ENCODE measurements at regions not wholly inside any gene's neighbourhood (a gene's known extent, or its start where the extent isn't known, plus 50 kb on each side); places are given as distances from the start of the nearest gene placed in this dataset.

DNA sequence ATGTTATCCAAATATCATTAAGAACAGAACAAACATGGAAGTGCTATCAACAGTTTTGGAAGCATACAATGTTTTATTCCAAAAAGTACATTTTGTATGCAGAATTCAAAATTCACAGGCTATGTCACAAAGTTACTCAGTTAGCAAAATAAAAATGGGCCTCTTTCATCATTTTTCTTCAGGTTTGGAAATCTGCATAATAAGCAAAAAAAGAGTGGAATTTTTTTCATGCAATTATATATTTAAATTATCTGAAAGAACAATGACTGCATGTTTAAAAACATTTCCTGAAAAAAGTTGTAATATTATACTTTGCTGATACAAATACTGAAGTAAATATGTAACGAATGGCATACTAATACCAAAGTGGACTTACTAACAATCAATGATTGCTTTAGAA lies 161.2 kb upstream of the MBL2 start:
- no CpG with 5 or more reads among the region's 1 CpG for WGBS (ENCODE audit: insufficient coverage)
- Histone ChIP-seq H3K27me3 (replicated peaks in 2 of 5; ENCODE audit: control insufficient read depth in 4 of 5, insufficient read depth in 5 of 5, low read length in 4 of 5) (no peaks in the 10 kb centered on the region), H3K36me3 (ENCODE audit: control insufficient read depth in 4 of 4, insufficient read depth in 4 of 4, low read length in 3 of 4) (no peaks in the 10 kb centered on the region), H3K9me3 (ENCODE audit: control extremely low read depth in 1 of 5, control insufficient read depth in 4 of 5, insufficient read depth in 2 of 5, low read depth in 1 of 5, low read length in 4 of 5) (no peaks in the 10 kb centered on the region), H3K27ac (ENCODE audit: insufficient read depth in 1 of 2, low read depth in 1 of 2, low read length in 2 of 2, poor library complexity in 1 of 2, severe bottlenecking in 2 of 2) (no peak overlapping the region), H3K4me3 (ENCODE audit: control insufficient read depth in 1 of 7, extremely low read depth in 1 of 7, insufficient read depth in 4 of 7, low read depth in 2 of 7, low read length in 6 of 7) (no peak overlapping the region), H3K4me1 (ENCODE audit: control extremely low read depth in 1 of 4, control insufficient read depth in 4 of 4, insufficient read depth in 4 of 4, low read length in 3 of 4) (no peaks in the 10 kb centered on the region)
- ChIA-PET POLR2A (no interaction called here), CTCF (interaction anchor here (0.7 kb wide), 1 partner anchor 15 kb away, joined by 3 read pairs; no protein-coding TSS in a partner anchor)
- no peak for DNase-seq

DNA sequence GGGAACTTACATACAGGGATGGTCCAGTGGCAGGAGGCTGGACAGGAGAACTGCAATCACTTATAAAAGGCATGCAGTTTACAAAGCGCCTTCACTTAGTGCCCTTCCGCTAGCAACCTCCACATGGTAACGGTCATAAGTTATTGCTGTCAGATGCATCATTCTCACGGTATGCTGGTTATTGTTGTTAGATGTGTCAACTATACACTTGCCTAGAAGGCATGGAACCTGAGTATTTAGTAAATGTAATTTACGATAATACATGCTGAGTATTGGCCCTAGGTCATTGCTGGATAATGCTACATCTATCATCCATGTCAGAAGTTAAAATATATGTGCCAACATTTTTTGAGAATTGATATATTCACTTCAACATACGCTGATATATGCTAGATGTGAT lies 155.1 kb upstream of the MBL2 start:
- no peaks in the 10 kb centered on the region for H3K9me3 ChIP-seq (ENCODE audit: control extremely low read depth in 1 of 5, control insufficient read depth in 4 of 5, insufficient read depth in 2 of 5, low read depth in 1 of 5, low read length in 4 of 5)
- no peak overlapping the region for H3K27ac ChIP-seq (ENCODE audit: insufficient read depth in 1 of 2, low read depth in 1 of 2, low read length in 2 of 2, poor library complexity in 1 of 2, severe bottlenecking in 2 of 2)
- no peaks in the 10 kb centered on the region for H3K4me1 ChIP-seq (ENCODE audit: control extremely low read depth in 1 of 4, control insufficient read depth in 4 of 4, insufficient read depth in 4 of 4, low read length in 3 of 4)
- 100% methylated on average over 3 of the region's 6 CpGs for WGBS (ENCODE audit: insufficient coverage)
- POLR2A ChIA-PET: no interaction called here
- no peak overlapping the region for H3K4me3 ChIP-seq (ENCODE audit: control insufficient read depth in 1 of 7, extremely low read depth in 1 of 7, insufficient read depth in 4 of 7, low read depth in 2 of 7, low read length in 6 of 7)
- H3K36me3 ChIP-seq (ENCODE audit: control insufficient read depth in 4 of 4, insufficient read depth in 4 of 4, low read length in 3 of 4): no peaks in the 10 kb centered on the region
- DNase-seq: no peak
- no peaks in the 10 kb centered on the region for H3K27me3 ChIP-seq (replicated peaks in 2 of 5; ENCODE audit: control insufficient read depth in 4 of 5, insufficient read depth in 5 of 5, low read length in 4 of 5)
- CTCF ChIA-PET: no interaction called here

GRCh38 chr10:52923520-52923919 lies 150.9 kb upstream of the MBL2 start:
- CTCF ChIA-PET: no interaction called here
- no peaks in the 10 kb centered on the region for H3K4me1 ChIP-seq (ENCODE audit: control extremely low read depth in 1 of 4, control insufficient read depth in 4 of 4, insufficient read depth in 4 of 4, low read length in 3 of 4)
- H3K27ac ChIP-seq (ENCODE audit: insufficient read depth in 1 of 2, low read depth in 1 of 2, low read length in 2 of 2, poor library complexity in 1 of 2, severe bottlenecking in 2 of 2): no peak overlapping the region
- WGBS (ENCODE audit: insufficient coverage): 100% methylated on average over 1 of the region's 5 CpGs
- no peaks in the 10 kb centered on the region for H3K36me3 ChIP-seq (ENCODE audit: control insufficient read depth in 4 of 4, insufficient read depth in 4 of 4, low read length in 3 of 4)
- no peak overlapping the region for H3K4me3 ChIP-seq (ENCODE audit: control insufficient read depth in 1 of 7, extremely low read depth in 1 of 7, insufficient read depth in 4 of 7, low read depth in 2 of 7, low read length in 6 of 7)
- POLR2A ChIA-PET: no interaction called here
- no peaks in the 10 kb centered on the region for H3K9me3 ChIP-seq (ENCODE audit: control extremely low read depth in 1 of 5, control insufficient read depth in 4 of 5, insufficient read depth in 2 of 5, low read depth in 1 of 5, low read length in 4 of 5)
- H3K27me3 ChIP-seq (replicated peaks in 2 of 5; ENCODE audit: control insufficient read depth in 4 of 5, insufficient read depth in 5 of 5, low read length in 4 of 5): peaks cover 0 to 2% (median 0%) of the 10 kb centered on the region in 5 experiments
- no peak for DNase-seq

DNA sequence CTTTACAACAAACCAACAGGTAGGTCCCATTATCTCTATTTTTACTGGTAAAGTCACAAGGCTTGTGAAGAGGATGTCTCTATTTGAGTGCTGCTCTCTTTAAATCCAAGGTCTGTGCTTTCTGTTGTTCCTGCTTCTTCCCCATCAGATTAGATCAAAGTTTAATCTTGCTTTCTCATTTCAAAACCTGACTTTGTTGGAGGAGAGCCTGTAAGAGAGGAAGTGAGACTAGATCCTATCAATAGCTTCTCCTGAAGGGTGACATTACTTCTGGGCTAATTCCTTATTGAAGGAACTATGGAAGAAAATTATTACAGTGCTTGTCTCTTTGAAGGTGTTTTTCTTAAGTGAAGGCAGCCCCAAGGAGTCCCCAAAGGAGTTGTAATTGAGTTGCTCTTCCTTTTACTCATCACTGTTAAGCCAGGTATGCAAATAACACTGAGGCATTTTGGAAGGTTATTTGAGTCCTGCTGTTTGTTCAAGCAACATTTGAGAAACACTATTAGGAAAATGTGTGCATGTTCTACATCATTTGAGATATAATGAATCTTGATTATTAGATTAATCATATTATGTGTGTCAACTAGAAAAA lies 146.2 kb upstream of the MBL2 start:
- CTCF ChIA-PET: interaction anchor here (0.5 kb wide), 1 partner anchor 15 kb away, joined by 3 read pairs; no protein-coding TSS in a partner anchor

DNA sequence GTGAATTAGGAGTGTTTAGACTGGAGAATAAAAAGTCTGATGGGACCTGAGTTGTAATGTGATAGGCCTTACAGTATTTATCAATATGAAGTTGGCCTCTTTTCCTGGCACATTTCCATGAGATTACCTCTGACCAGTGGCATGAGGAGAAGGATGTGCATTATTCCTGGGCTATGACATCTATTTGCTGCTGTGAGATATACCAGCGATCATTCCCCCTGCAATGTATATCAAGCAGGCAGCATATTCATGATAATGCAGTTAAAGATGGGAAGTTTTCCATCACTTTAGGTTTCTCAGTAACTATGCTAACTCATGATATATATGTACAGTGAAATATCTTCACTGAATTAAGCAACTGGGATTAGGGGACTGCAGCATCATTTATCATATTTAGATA lies 142.8 kb upstream of the MBL2 start:
- no CpG with 5 or more reads among the region's 1 CpG for WGBS (ENCODE audit: insufficient coverage)
- ChIA-PET CTCF (no interaction called here), POLR2A (no interaction called here)
- H3K4me1 ChIP-seq (ENCODE audit: control extremely low read depth in 1 of 4, control insufficient read depth in 4 of 4, insufficient read depth in 4 of 4, low read length in 3 of 4): no peaks in the 10 kb centered on the region
- no peaks in the 10 kb centered on the region for H3K36me3 ChIP-seq (ENCODE audit: control insufficient read depth in 4 of 4, insufficient read depth in 4 of 4, low read length in 3 of 4)
- no peaks in the 10 kb centered on the region for H3K9me3 ChIP-seq (ENCODE audit: control extremely low read depth in 1 of 5, control insufficient read depth in 4 of 5, insufficient read depth in 2 of 5, low read depth in 1 of 5, low read length in 4 of 5)
- no peak overlapping the region for H3K4me3 ChIP-seq (ENCODE audit: control insufficient read depth in 1 of 7, extremely low read depth in 1 of 7, insufficient read depth in 4 of 7, low read depth in 2 of 7, low read length in 6 of 7)
- no peak for DNase-seq
- no peak overlapping the region for H3K27ac ChIP-seq (ENCODE audit: insufficient read depth in 1 of 2, low read depth in 1 of 2, low read length in 2 of 2, poor library complexity in 1 of 2, severe bottlenecking in 2 of 2)
- H3K27me3 ChIP-seq (replicated peaks in 2 of 5; ENCODE audit: control insufficient read depth in 4 of 5, insufficient read depth in 5 of 5, low read length in 4 of 5): no peaks in the 10 kb centered on the region

More for the DNA sequence above, 146.2 kb upstream of the MBL2 start:
- Histone ChIP-seq H3K36me3 (ENCODE audit: control insufficient read depth in 4 of 4, insufficient read depth in 4 of 4, low read length in 3 of 4) (no peaks in the 10 kb centered on the region), H3K27ac (ENCODE audit: insufficient read depth in 1 of 2, low read depth in 1 of 2, low read length in 2 of 2, poor library complexity in 1 of 2, severe bottlenecking in 2 of 2) (no peak overlapping the region), H3K27me3 (replicated peaks in 2 of 5; ENCODE audit: control insufficient read depth in 4 of 5, insufficient read depth in 5 of 5, low read length in 4 of 5) (peaks cover 0 to 2% (median 0%) of the 10 kb centered on the region in 5 experiments), H3K4me1 (ENCODE audit: control extremely low read depth in 1 of 4, control insufficient read depth in 4 of 4, insufficient read depth in 4 of 4, low read length in 3 of 4) (no peaks in the 10 kb centered on the region), H3K9me3 (ENCODE audit: control extremely low read depth in 1 of 5, control insufficient read depth in 4 of 5, insufficient read depth in 2 of 5, low read depth in 1 of 5, low read length in 4 of 5) (no peaks in the 10 kb centered on the region), H3K4me3 (ENCODE audit: control insufficient read depth in 1 of 7, extremely low read depth in 1 of 7, insufficient read depth in 4 of 7, low read depth in 2 of 7, low read length in 6 of 7) (no peak overlapping the region)
- no peak for DNase-seq
- POLR2A ChIA-PET: no interaction called here

GRCh38 chr10:52911163-52911562 lies 138.6 kb upstream of the MBL2 start:
- Histone ChIP-seq H3K27me3 (replicated peaks in 2 of 5; ENCODE audit: control insufficient read depth in 4 of 5, insufficient read depth in 5 of 5, low read length in 4 of 5) (no peaks in the 10 kb centered on the region), H3K9me3 (ENCODE audit: control extremely low read depth in 1 of 5, control insufficient read depth in 4 of 5, insufficient read depth in 2 of 5, low read depth in 1 of 5, low read length in 4 of 5) (no peaks in the 10 kb centered on the region), H3K4me3 (ENCODE audit: control insufficient read depth in 1 of 7, extremely low read depth in 1 of 7, insufficient read depth in 4 of 7, low read depth in 2 of 7, low read length in 6 of 7) (no peak overlapping the region), H3K27ac (ENCODE audit: insufficient read depth in 1 of 2, low read depth in 1 of 2, low read length in 2 of 2, poor library complexity in 1 of 2, severe bottlenecking in 2 of 2) (no peak overlapping the region), H3K36me3 (ENCODE audit: control insufficient read depth in 4 of 4, insufficient read depth in 4 of 4, low read length in 3 of 4) (no peaks in the 10 kb centered on the region), H3K4me1 (ENCODE audit: control extremely low read depth in 1 of 4, control insufficient read depth in 4 of 4, insufficient read depth in 4 of 4, low read length in 3 of 4) (no peaks in the 10 kb centered on the region)
- DNase-seq: no peak
- POLR2A ChIA-PET: no interaction called here
- no CpG with 5 or more reads among the region's 1 CpG for WGBS (ENCODE audit: insufficient coverage)
- CTCF ChIA-PET: interaction anchor here (1.4 kb wide), 1 partner anchor 28 kb away, joined by 3 read pairs; no protein-coding TSS in a partner anchor

- 100% methylated on average over 3 of the region's 5 CpGs for WGBS (ENCODE audit: insufficient coverage)
- CTCF ChIA-PET: interaction anchor here (1.3 kb wide), 1 partner anchor 43 kb away, joined by 3 read pairs; no protein-coding TSS in a partner anchor
- DNase-seq: no peak
- Histone ChIP-seq H3K27me3 (replicated peaks in 2 of 5; ENCODE audit: control insufficient read depth in 4 of 5, insufficient read depth in 5 of 5, low read length in 4 of 5) (no peaks in the 10 kb centered on the region), H3K27ac (ENCODE audit: insufficient read depth in 1 of 2, low read depth in 1 of 2, low read length in 2 of 2, poor library complexity in 1 of 2, severe bottlenecking in 2 of 2) (no peak overlapping the region), H3K4me1 (ENCODE audit: control extremely low read depth in 1 of 4, control insufficient read depth in 4 of 4, insufficient read depth in 4 of 4, low read length in 3 of 4) (no peaks in the 10 kb centered on the region), H3K36me3 (ENCODE audit: control insufficient read depth in 4 of 4, insufficient read depth in 4 of 4, low read length in 3 of 4) (no peaks in the 10 kb centered on the region), H3K4me3 (ENCODE audit: control insufficient read depth in 1 of 7, extremely low read depth in 1 of 7, insufficient read depth in 4 of 7, low read depth in 2 of 7, low read length in 6 of 7) (no peak overlapping the region), H3K9me3 (ENCODE audit: control extremely low read depth in 1 of 5, control insufficient read depth in 4 of 5, insufficient read depth in 2 of 5, low read depth in 1 of 5, low read length in 4 of 5) (no peaks in the 10 kb centered on the region)
- POLR2A ChIA-PET: no interaction called here
These were observed 135.9 kb upstream of the MBL2 start for GRCh38 chr10:52908478-52908877.

All from common myeloid progenitor, CD34-positive (primary cell).